ENCODE measurements at regions not wholly inside any gene's neighbourhood (a gene's known extent, or its start where the extent isn't known, plus 50 kb on each side); places are given as distances from the start of the nearest gene placed in this dataset.

DNA sequence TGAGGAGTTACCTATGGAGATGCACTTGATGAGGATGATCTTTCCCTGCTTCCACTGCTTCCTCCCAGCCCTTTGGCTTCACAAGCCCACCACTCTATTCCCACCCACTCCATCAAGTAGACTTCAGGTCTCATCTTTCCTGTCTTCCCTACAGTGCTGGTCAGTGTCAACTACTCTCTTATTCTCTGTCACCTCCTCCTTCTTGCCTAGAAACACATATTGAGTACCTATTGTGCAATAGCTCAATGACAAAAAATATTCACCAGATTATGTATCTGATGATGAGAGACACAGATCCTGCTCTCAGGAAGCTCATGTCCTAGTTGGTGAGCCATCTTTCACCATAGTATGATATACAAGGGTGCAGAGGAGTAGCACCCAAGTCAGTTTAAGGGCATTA lies 82.2 kb upstream of the NFASC start:
- Histone ChIP-seq H3K9me3 (ENCODE audit: low read depth) (no peaks in the 10 kb centered on the region), H3K4me3 (no peak overlapping the region), H4K20me1 (ENCODE audit: insufficient read depth, poor library complexity, severe bottlenecking) (no peaks in the 10 kb centered on the region), H2AFZ (no peak overlapping the region), H3K27ac (no peak overlapping the region), H3K4me1 (ENCODE audit: insufficient read depth) (no peaks in the 10 kb centered on the region), H3K9me2 (replicated peaks; ENCODE audit: insufficient read depth) (no peaks in the 10 kb centered on the region), H3K4me2 (no peak overlapping the region), H3K36me3 (replicated peaks; ENCODE audit: insufficient read depth, low read depth) (no peaks in the 10 kb centered on the region), H3K79me2 (no peaks in the 10 kb centered on the region), H3K27me3 (peaks cover 21% of the 10 kb centered on the region)
- DNase-seq (ENCODE audit: low spot score), result no peak
- TF ChIP-seq EZH2phosphoT487 (IDR thresholded peaks at IDR 0.05; ENCODE audit: low read depth, severe bottlenecking, unreplicated experiment) (no peak), EZH2 (IDR thresholded peaks at IDR 0.05; ENCODE audit: borderline replicate concordance) (no peak)
- TF ChIP-seq, protein P1, sequence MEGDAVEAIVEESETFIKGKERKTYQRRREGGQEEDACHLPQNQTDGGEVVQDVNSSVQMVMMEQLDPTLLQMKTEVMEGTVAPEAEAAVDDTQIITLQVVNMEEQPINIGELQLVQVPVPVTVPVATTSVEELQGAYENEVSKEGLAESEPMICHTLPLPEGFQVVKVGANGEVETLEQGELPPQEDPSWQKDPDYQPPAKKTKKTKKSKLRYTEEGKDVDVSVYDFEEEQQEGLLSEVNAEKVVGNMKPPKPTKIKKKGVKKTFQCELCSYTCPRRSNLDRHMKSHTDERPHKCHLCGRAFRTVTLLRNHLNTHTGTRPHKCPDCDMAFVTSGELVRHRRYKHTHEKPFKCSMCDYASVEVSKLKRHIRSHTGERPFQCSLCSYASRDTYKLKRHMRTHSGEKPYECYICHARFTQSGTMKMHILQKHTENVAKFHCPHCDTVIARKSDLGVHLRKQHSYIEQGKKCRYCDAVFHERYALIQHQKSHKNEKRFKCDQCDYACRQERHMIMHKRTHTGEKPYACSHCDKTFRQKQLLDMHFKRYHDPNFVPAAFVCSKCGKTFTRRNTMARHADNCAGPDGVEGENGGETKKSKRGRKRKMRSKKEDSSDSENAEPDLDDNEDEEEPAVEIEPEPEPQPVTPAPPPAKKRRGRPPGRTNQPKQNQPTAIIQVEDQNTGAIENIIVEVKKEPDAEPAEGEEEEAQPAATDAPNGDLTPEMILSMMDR (IDR thresholded peaks at IDR 0.05; ENCODE audit: poor library complexity), result no peak

DNA sequence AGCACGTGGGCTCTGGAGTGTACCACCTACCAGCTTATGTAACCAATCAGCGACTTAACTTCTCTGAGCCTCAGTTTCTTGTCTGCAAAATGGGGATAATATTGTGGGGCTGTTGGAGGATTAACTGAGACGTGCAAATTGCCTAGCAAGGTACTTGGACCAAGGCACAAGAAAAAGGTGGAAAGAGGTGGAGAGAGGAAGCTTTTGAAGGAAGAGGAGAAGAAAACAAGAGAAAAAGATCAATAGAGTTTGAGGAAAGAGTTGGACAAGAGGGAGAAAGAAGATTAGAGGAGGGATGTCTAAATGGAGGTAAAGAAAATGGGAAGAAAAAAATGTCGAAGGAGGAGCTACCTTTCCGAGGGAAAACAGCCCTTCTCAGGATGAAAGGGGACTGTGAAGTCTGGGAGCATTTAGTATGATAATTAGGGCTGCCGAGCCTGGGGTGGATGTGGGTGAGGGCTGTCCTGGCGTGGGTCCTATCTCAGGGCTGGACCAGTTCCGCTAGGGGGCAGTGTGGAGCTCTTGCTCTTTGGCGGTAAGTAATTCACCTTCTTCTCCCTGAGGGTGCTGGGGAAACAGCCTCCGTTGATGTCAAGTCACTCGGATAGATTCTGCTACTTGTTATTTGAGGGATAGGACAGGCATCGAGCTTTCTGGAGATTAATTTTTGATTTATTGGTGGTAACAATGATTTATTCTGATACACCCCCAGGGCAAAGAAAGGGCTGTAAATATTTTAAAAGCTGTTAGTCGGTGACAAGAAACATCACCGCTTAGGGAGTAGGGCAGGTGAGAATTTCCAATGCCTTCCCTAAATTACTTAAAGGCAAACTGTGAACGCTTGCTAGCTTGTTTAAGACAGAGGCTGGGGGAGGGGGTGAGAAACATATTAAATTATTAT lies 79.0 kb upstream of the NFASC start:
- peak; percentile 85 for DNase-seq (ENCODE audit: low spot score)
- Histone ChIP-seq H4K20me1 (ENCODE audit: insufficient read depth, poor library complexity, severe bottlenecking) (no peaks in the 10 kb centered on the region), H3K36me3 (replicated peaks; ENCODE audit: insufficient read depth, low read depth) (no peaks in the 10 kb centered on the region), H3K9me2 (replicated peaks; ENCODE audit: insufficient read depth) (no peaks in the 10 kb centered on the region), H3K9me3 (ENCODE audit: low read depth) (no peaks in the 10 kb centered on the region), H2AFZ (no peak overlapping the region), H3K4me2 (no peak overlapping the region), H3K4me3 (no peak overlapping the region), H3K27ac (no peak overlapping the region), H3K4me1 (ENCODE audit: insufficient read depth) (no peaks in the 10 kb centered on the region), H3K27me3 (peaks cover 19% of the 10 kb centered on the region), H3K79me2 (no peaks in the 10 kb centered on the region)
- TF ChIP-seq, protein P1 (IDR thresholded peaks at IDR 0.05; ENCODE audit: poor library complexity), result peak; percentile 65
- no peak for TF ChIP-seq EZH2 (IDR thresholded peaks at IDR 0.05; ENCODE audit: borderline replicate concordance)
- no peak for TF ChIP-seq EZH2phosphoT487 (IDR thresholded peaks at IDR 0.05; ENCODE audit: low read depth, severe bottlenecking, unreplicated experiment)
- WGBS (ENCODE audit: low lambda C conversion rate, missing lambda C conversion rate), result 33% methylated on average over 15 of the region's 15 CpGs

DNA sequence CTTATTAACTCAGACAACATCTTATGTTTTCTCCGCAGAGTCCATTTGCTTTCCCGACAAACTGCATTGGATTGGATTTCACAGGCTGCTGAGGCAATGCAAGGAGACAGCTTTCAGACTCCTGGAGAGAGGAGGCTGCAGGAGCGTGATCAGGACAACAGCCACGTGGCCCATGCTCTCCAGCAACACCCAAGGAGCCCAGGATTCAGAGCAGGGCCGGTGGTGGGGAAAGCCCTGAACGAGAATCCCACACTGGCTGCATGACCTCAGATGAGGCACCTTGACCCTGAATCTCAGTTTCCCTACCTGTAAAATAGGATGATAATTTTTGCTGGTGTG lies 78.3 kb upstream of the NFASC start:
- no peaks in the 10 kb centered on the region for H3K9me3 ChIP-seq (ENCODE audit: low read depth)
- no peaks in the 10 kb centered on the region for H3K36me3 ChIP-seq (replicated peaks; ENCODE audit: insufficient read depth, low read depth)
- H3K79me2 ChIP-seq, result no peaks in the 10 kb centered on the region
- no peak for DNase-seq (ENCODE audit: low spot score)
- H3K4me2 ChIP-seq, result no peak overlapping the region
- H3K4me3 ChIP-seq, result no peak overlapping the region
- no peak overlapping the region for H3K27ac ChIP-seq
- H3K4me1 ChIP-seq (ENCODE audit: insufficient read depth), result no peaks in the 10 kb centered on the region
- H4K20me1 ChIP-seq (ENCODE audit: insufficient read depth, poor library complexity, severe bottlenecking), result no peaks in the 10 kb centered on the region
- no peaks in the 10 kb centered on the region for H3K9me2 ChIP-seq (replicated peaks; ENCODE audit: insufficient read depth)
- H2AFZ ChIP-seq, result no peak overlapping the region
- TF ChIP-seq EZH2phosphoT487 (IDR thresholded peaks at IDR 0.05; ENCODE audit: low read depth, severe bottlenecking, unreplicated experiment) (no peak), EZH2 (IDR thresholded peaks at IDR 0.05; ENCODE audit: borderline replicate concordance) (no peak)
- TF ChIP-seq, protein P1 (IDR thresholded peaks at IDR 0.05; ENCODE audit: poor library complexity), result no peak
- 71% methylated on average over 6 of the region's 6 CpGs for WGBS (ENCODE audit: low lambda C conversion rate, missing lambda C conversion rate)
- H3K27me3 ChIP-seq, result peaks cover 19% of the 10 kb centered on the region

All from hepatocyte (in vitro differentiated cells).